ENCODE measurements at regions not wholly inside any gene's neighbourhood (a gene's known extent, or its start where the extent isn't known, plus 50 kb on each side); places are given as distances from the start of the nearest gene placed in this dataset.

DNA sequence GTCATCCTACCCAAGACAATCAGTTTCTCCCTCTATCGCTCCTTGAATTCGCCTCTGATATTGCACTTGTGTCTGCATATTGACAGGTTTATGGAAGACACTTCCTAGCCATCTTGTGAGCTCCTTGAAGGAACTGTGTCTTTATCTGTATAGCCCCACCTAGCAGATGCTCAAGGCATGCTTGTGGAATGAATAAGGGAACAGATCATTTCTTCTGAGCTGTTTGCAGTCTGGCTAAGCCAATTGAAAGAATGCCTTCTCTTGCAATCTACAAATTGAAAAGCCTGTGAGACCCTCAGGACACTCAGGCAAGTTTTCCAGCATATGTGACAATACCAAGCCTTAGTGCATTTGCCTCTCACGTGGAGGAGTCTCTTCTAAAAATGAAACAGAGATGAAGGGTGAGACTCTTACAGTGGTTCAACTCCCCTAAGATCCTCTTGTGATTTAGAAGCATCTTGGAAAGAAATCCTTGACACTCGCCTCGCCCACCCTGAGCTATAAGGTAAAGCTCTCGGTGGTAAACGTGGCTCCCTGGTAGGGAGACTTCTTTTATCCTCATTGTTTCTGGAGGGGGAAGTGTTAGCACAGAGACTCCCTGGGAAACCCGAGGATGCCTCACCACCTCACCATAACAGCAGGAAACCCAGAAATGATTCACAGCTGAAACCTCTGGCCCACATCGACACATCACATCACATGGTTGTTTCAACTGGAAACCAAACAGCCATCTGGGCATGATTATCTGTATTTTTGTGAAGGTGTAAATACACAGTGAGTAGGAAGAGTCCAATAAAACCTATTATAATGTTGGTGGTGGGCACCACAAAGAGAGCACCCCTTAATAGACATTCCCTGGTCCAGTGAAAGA is 112.3 kb upstream of the BCL2L14 start:
- DNase-seq (ENCODE audit: low read depth in 2 of 2) = peak; percentile 85 to 96
- no peak overlapping the region for H3K4me3 ChIP-seq (replicated peaks in 1 of 2; ENCODE audit: low read depth in 2 of 2, low read length in 2 of 2)
- TF ChIP-seq, protein P1, sequence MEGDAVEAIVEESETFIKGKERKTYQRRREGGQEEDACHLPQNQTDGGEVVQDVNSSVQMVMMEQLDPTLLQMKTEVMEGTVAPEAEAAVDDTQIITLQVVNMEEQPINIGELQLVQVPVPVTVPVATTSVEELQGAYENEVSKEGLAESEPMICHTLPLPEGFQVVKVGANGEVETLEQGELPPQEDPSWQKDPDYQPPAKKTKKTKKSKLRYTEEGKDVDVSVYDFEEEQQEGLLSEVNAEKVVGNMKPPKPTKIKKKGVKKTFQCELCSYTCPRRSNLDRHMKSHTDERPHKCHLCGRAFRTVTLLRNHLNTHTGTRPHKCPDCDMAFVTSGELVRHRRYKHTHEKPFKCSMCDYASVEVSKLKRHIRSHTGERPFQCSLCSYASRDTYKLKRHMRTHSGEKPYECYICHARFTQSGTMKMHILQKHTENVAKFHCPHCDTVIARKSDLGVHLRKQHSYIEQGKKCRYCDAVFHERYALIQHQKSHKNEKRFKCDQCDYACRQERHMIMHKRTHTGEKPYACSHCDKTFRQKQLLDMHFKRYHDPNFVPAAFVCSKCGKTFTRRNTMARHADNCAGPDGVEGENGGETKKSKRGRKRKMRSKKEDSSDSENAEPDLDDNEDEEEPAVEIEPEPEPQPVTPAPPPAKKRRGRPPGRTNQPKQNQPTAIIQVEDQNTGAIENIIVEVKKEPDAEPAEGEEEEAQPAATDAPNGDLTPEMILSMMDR (IDR thresholded peaks at IDR 0.05; ENCODE audit: low read depth, low read length) = peak; percentile 3

DNA sequence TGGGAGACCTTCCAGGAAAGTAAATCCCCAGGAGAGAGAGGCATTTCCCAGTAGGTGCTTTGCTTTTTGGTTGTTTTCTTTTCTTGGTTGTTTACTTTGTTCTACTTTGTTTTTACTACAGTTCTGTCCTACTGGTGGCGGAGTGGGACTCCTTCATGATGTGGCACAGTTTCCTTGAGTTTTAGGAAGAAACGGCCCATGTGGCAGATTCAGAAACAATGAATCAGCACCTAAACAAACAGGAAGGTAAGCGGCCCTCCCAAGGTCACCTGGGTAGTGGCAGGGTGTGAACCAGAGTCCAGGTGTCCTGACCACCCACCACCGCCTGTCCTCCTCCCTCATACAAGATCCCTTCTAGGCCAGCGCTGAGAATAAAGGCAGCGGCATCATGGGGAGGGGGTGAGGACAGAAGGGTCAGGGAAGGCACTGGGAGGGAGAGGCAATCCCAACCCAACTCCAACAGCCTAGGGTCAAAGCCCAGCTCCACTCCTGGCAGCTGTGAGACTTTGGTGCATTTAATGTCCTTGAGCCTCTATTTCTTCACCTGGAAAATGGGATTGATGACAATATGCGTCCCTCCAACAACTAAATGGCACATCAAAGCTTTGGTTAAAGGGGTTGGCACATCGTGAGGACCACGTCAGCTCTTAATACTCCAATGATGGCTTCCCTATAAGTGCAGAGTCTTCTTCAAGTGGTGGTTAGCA is 111.5 kb upstream of the BCL2L14 start:
- DNase-seq (ENCODE audit: low read depth in 2 of 2) = no peak
- TF ChIP-seq, protein P1 (IDR thresholded peaks at IDR 0.05; ENCODE audit: low read depth, low read length) = peak; percentile 6
- H3K4me3 ChIP-seq (replicated peaks in 1 of 2; ENCODE audit: low read depth in 2 of 2, low read length in 2 of 2) = no peak overlapping the region

DNA sequence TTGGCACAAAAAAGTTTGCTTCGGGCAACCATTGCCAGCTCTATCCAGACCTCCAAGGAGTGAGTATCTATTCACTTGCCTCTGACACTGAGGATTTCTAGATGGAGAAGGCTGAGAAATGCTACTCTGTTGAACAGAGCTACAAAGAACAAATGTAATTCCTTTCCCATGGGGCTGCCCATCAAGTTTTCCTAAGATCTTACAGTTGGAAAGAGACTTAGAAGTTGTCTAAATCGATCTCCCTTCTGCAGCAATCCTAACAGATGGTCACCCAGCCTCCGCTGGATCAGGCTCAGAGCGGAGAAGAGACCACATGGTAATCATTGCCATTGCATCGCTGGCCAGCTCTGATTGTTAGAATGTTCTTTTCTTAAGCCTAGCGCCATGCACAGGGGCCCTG is 110.1 kb upstream of the BCL2L14 start:
- no peak overlapping the region for H3K4me3 ChIP-seq (replicated peaks in 1 of 2; ENCODE audit: low read depth in 2 of 2, low read length in 2 of 2)
- DNase-seq (ENCODE audit: low read depth in 2 of 2) = no peak
- TF ChIP-seq, protein P1 (IDR thresholded peaks at IDR 0.05; ENCODE audit: low read depth, low read length) = no peak

DNA sequence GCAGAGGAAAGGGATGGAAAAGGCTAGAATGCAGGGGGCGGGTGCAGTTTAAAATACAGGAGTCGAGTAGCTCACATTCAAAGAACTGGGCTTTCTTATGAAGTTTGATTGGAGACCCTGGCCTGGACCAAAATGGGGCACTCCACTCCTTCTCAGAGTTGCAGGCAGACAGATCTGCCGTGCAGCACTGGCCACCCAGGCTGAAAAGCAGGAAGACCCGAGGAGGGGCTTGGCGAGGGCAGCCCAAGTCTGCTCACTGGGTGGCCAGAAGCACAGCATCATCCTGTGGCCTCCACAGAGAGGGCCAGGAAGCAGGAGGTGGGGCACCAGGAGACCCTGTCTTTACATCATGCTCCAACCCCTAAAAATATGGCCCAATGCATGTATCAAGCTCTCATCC is 109.1 kb upstream of the BCL2L14 start:
- no peak overlapping the region for H3K4me3 ChIP-seq (replicated peaks in 1 of 2; ENCODE audit: low read depth in 2 of 2, low read length in 2 of 2)
- TF ChIP-seq, protein P1 (IDR thresholded peaks at IDR 0.05; ENCODE audit: low read depth, low read length) = no peak
- no peak for DNase-seq (ENCODE audit: low read depth in 2 of 2)

DNA sequence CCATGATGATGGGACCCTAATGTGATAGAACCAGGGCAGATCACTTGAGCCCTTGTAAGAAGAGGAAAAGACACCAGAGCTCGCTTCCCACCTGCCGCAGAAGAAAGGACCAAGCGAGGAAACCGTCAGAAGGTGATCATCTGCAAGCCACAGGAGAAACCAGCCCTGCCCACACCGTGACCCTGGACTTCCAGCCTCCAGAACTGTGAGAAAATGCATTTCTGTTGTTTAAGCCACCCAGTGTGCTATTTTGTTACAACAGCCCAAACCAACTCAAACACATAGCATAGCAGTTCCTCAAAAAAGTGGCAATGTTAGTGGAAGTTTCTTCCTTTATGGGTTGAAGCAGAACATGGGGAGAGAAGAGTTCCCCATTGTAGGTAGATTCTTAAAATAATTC is 107.9 kb upstream of the BCL2L14 start:
- no peak for DNase-seq (ENCODE audit: low read depth in 2 of 2)
- TF ChIP-seq, protein P1 (IDR thresholded peaks at IDR 0.05; ENCODE audit: low read depth, low read length) = no peak
- H3K4me3 ChIP-seq (replicated peaks in 1 of 2; ENCODE audit: low read depth in 2 of 2, low read length in 2 of 2) = no peak overlapping the region

DNA sequence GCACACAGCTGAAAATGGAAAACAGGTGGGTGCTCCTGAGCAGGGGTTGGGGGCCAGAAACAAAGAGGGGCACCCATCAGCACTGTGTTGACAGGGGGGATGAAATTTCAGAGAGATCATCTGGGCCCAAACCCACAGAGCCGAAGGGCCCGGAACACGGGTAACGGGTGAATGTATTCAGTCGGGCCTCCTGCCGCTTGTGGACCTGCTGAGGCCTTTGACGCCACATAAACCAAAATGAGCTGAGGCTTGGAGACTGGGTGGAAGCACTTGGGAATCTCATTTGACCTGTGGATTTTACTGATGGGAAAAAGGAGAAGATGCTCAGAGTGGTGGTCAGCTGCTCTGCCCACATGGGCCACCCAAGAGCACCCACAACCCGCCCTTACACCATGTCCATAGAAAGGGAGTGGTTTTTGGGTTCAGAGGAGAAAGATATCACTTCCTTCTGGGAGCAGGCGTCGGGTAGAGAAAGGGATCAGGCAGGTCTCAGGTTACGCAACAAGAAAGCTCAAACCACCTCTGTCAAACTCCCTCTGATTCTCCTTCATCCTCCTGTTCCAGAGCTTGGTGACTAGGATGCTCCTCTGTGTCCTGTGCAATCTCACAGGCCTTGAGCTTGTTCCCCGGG is 106.8 kb upstream of the BCL2L14 start:
- TF ChIP-seq, protein P1 (IDR thresholded peaks at IDR 0.05; ENCODE audit: low read depth, low read length) = no peak

More for the DNA sequence above, 106.8 kb upstream of the BCL2L14 start:
- H3K4me3 ChIP-seq (replicated peaks in 1 of 2; ENCODE audit: low read depth in 2 of 2, low read length in 2 of 2) = no peak overlapping the region
- no peak for DNase-seq (ENCODE audit: low read depth in 2 of 2)

Measured in cardiac fibroblast (primary cell).